ENCODE measurements at regions not wholly inside any gene's neighbourhood (a gene's known extent, or its start where the extent isn't known, plus 50 kb on each side); places are given as distances from the start of the nearest gene placed in this dataset.

DNA sequence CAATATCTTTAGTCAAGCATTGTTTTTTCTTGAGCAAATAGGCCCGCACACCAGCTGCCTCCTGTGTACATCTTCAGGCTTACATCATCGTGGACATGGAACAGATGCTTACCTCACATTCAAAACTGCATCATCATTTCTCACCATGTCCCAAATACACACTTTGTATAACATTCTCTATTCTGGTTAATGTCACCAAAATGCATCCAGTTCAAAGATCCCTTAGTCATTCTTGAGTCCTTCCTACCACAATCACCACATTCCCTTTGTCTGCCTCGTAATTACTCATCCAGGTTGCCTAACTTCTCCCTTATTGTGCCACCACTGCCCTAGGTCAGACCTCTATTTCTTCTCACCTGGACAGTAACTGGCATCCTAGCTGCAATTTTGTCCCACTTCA is 373.7 kb upstream of the GALNT5 start:
- ATAC-seq: no peak
- intact Hi-C loops (cut with DNase I): no loop called here
- DNase-seq: no peak
- H3K36me3 ChIP-seq (ENCODE audit: insufficient read depth in 1 of 2, low read depth in 1 of 2): no peaks in the 10 kb centered on the region
- no peak overlapping the region for H3K4me3 ChIP-seq
- H3K27ac ChIP-seq: no peak overlapping the region
- H3K27me3 ChIP-seq (ENCODE audit: insufficient read depth in 3 of 3, low read length in 2 of 3): no peaks in the 10 kb centered on the region
- 83 to 85% (median 84%) methylated on average over 3 of the region's 3 CpGs for WGBS, 3 donors
- H3K4me1 ChIP-seq: no peaks in the 10 kb centered on the region
- TF ChIP-seq, protein P1, sequence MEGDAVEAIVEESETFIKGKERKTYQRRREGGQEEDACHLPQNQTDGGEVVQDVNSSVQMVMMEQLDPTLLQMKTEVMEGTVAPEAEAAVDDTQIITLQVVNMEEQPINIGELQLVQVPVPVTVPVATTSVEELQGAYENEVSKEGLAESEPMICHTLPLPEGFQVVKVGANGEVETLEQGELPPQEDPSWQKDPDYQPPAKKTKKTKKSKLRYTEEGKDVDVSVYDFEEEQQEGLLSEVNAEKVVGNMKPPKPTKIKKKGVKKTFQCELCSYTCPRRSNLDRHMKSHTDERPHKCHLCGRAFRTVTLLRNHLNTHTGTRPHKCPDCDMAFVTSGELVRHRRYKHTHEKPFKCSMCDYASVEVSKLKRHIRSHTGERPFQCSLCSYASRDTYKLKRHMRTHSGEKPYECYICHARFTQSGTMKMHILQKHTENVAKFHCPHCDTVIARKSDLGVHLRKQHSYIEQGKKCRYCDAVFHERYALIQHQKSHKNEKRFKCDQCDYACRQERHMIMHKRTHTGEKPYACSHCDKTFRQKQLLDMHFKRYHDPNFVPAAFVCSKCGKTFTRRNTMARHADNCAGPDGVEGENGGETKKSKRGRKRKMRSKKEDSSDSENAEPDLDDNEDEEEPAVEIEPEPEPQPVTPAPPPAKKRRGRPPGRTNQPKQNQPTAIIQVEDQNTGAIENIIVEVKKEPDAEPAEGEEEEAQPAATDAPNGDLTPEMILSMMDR (IDR thresholded peaks at IDR 0.05): no peak
- H3K9me3 ChIP-seq: no peaks in the 10 kb centered on the region

DNA sequence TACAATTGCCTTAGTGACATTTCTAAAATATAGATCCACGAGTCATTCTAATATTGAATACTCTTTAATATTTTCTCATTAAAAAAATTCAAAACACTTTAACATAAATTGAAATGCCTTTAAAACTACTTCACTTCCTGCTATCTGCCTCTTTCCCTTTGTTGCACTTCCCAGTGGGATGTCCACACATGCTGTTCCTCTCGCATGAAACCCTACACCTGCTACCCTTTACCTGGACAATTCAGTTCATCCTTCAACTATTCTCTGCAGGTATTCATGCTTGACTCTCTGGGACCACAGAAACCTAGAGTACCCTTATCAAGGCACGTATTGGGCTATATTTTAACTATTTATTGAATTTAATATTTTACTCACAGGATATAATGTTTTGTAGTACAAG is 373.3 kb upstream of the GALNT5 start:
- WGBS, 3 donors: 81 to 82% (median 82%) methylated on average over 3 of the region's 3 CpGs
- Histone ChIP-seq H3K36me3 (ENCODE audit: insufficient read depth in 1 of 2, low read depth in 1 of 2) (no peaks in the 10 kb centered on the region), H3K27me3 (ENCODE audit: insufficient read depth in 3 of 3, low read length in 2 of 3) (no peaks in the 10 kb centered on the region), H3K27ac (no peak overlapping the region), H3K9me3 (no peaks in the 10 kb centered on the region), H3K4me1 (no peaks in the 10 kb centered on the region), H3K4me3 (no peak overlapping the region)
- ATAC-seq (no peak), DNase-seq (no peak)
- TF ChIP-seq, protein P1 (IDR thresholded peaks at IDR 0.05): no peak
- intact Hi-C loops (cut with DNase I): no loop called here

DNA sequence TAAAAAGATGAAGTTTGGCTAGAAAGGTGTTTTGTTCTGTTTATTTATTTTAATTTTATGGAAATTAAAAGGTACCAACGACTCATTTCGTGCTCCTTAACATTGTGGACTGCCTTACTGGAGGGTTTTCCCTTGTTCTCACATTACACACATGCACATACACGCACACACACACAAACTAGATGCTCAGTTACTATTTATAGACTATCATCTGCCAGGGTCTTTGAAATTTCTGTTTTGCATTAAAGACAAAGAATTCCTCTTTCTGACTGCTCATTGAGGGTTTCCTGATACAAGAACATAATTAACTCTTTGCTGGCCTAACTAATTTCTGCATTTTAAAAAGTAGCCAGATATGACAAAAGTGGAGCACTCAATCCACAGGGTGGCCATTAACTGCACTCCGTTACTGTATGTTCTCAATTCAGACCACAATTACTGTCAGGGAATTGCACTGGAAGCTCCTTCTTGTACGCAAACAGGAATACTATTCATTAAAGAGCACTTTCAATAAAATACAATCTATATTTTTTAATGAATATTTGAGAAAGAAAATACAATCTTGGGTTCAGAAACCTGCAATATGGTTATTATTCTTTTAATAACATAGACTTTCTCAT is 366.9 kb upstream of the GALNT5 start:
- Histone ChIP-seq H3K36me3 (ENCODE audit: insufficient read depth in 1 of 2, low read depth in 1 of 2) (no peaks in the 10 kb centered on the region), H3K4me1 (peaks cover 7% of the 10 kb centered on the region), H3K9me3 (no peaks in the 10 kb centered on the region), H3K27ac (no peak overlapping the region), H3K4me3 (peak overlapping the region; percentile 15), H3K27me3 (ENCODE audit: insufficient read depth in 3 of 3, low read length in 2 of 3) (no peaks in the 10 kb centered on the region)
- DNase-seq (no peak), ATAC-seq (peak in 3 of 4 donors; percentile 53 to 65 (median 58))
- intact Hi-C loops (cut with DNase I): loop anchor here in 1 of 2 donors (5.0 to 10.0 kb wide), 3 partner anchors 298 to 696 kb away; partner anchors contain the start of gene NR4A2
- TF ChIP-seq, protein P1 (IDR thresholded peaks at IDR 0.05): no peak
- WGBS, 3 donors: 29 to 34% (median 31%) methylated on average over 5 of the region's 5 CpGs

DNA sequence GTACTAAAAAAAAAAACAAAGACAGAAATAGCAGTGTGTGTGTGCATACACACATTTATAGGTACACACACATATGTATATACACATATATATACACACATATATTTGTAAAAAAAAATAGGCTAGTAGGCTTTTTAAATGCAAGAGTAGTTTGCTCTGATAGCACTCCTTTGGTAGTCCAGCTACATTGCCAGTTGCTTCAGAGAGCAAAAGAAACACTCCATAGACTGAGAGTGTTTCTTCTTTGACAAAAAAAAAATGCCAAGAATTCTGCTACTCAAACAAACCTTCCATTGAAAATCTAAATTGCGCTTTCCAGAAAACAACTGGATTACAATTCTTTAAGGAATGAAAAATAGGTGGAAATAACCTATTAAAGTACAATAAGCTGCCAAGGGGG is 365.9 kb upstream of the GALNT5 start:
- Histone ChIP-seq H3K27me3 (ENCODE audit: insufficient read depth in 3 of 3, low read length in 2 of 3) (no peaks in the 10 kb centered on the region), H3K27ac (no peak overlapping the region), H3K4me3 (no peak overlapping the region), H3K4me1 (peaks cover 7% of the 10 kb centered on the region), H3K9me3 (no peaks in the 10 kb centered on the region), H3K36me3 (ENCODE audit: insufficient read depth in 1 of 2, low read depth in 1 of 2) (no peaks in the 10 kb centered on the region)
- DNase-seq (no peak), ATAC-seq (no peak)
- TF ChIP-seq, protein P1 (IDR thresholded peaks at IDR 0.05): no peak
- 91 to 95% (median 95%) methylated on average over 1 of the region's 1 CpG for WGBS, 3 donors
- intact Hi-C loops (cut with DNase I): loop anchor here in 1 of 2 donors (5.0 to 10.0 kb wide), 3 partner anchors 299 to 697 kb away; partner anchors contain the start of gene NR4A2
